Thyroid gland (tissue), 4 donors: ENCODE measurements at regions not wholly inside any gene's neighbourhood (a gene's known extent, or its start where the extent isn't known, plus 50 kb on each side); places are given as distances from the start of the nearest gene placed in this dataset.

ENCODE experiments used
- DNase-seq, 2 donors: peaks; one replicate each; pipeline ENCODE4 v3.0.0-alpha.2; 2019
- H3K27ac ChIP-seq, 3 donors: fragments of 200-600 bp; sonication (generic); 1 replicate in 2 of 3; 2 replicates in 1 of 3; pipeline ENCODE4 v1.5.1; 2016 to 2019; ENCODE audit warnings: mild to moderate bottlenecking in 1 of 3, moderate library complexity in 1 of 3
- H3K27me3 ChIP-seq: fragments of 200-600 bp; sonication (generic); one replicate; pipeline ENCODE4 v1.5.1; 2019
- H3K36me3 ChIP-seq, 2 donors: fragments of 200-600 bp; sonication (generic); one replicate each; pipeline ENCODE4 v1.5.1; 2016 to 2019
- H3K4me1 ChIP-seq, 2 donors: fragments of 200-600 bp; sonication (generic); one replicate each; pipeline ENCODE4 v1.5.1; 2017 to 2019
- H3K4me3 ChIP-seq, 3 donors: fragments of 200-600 bp; sonication (generic); replicated peaks in 1 of 3; 1 replicate in 2 of 3; 2 replicates in 1 of 3; pipeline ENCODE4 v1.5.1; 2016; ENCODE audit warnings: mild to moderate bottlenecking in 1 of 3
- H3K9me3 ChIP-seq: fragments of 200-600 bp; sonication (generic); one replicate; pipeline ENCODE4 v1.5.1; 2017
- CTCF ChIP-seq, 6 experiments: fragments of 200-600 bp in 3 of 6; fragments of 450-650 bp in 3 of 6; sonication (generic) in 3 of 6; IDR thresholded peaks; one replicate each; pipeline ENCODE4 v1.5.1; 2016 to 2019; ENCODE audit warnings: antibody characterized with exemption in 6 of 6, mild to moderate bottlenecking in 2 of 6, inconsistent platforms in 1 of 6, moderate library complexity in 1 of 6
- POLR2A ChIP-seq, 2 donors: fragments of 450-650 bp; IDR thresholded peaks; one replicate each; pipeline ENCODE4 v1.6.1; 2017; ENCODE audit warnings: antibody characterized with exemption in 2 of 2, mild to moderate bottlenecking in 2 of 2, moderate library complexity in 1 of 2
- WGBS, 2 donors: methylation state at CpG; one replicate each; pipeline ENCODE4 v1.1.5; 2017; 5-methylcytosine and 5-hydroxymethylcytosine counted together
- intact Hi-C: fragments of 100-400 bp; cut with DNase I; formaldehyde crosslinking; loops from one replicate; pipeline ENCODE4 v1.15.1; 2023

GRCh38 chr5:101678481-101679193 is 617.4 kb downstream of the SLCO4C1 start:
- intact Hi-C loops, result no loop called here
- no peak for TF ChIP-seq POLR2A (IDR thresholded peaks at IDR 0.05)
- TF ChIP-seq CTCF (IDR thresholded peaks at IDR 0.05), result peak; percentile 71 to 92 (median 82)
- no peak overlapping the region for H3K27ac ChIP-seq
- H3K36me3 ChIP-seq, result no peaks in the 10 kb centered on the region
- peaks cover 0 to 3% of the 10 kb centered on the region in 2 donors for H3K4me1 ChIP-seq
- DNase-seq, result peak; percentile 61 to 68
- H3K4me3 ChIP-seq, result no peak overlapping the region
- 10 to 13% methylated on average over 7 of the region's 7 CpGs for WGBS, 2 donors
- H3K27me3 ChIP-seq, result no peaks in the 10 kb centered on the region
- H3K9me3 ChIP-seq, result no peaks in the 10 kb centered on the region

- H3K27ac ChIP-seq, result no peak overlapping the region
- no peaks in the 10 kb centered on the region for H3K9me3 ChIP-seq
- intact Hi-C loops, result no loop called here
- H3K4me3 ChIP-seq, result no peak overlapping the region
- no peak for TF ChIP-seq POLR2A (IDR thresholded peaks at IDR 0.05)
- TF ChIP-seq CTCF (IDR thresholded peaks at IDR 0.05), result no peak
- H3K36me3 ChIP-seq, result no peaks in the 10 kb centered on the region
- no peak for DNase-seq
- WGBS, 2 donors, result 62 to 68% methylated on average over 5 of the region's 5 CpGs
- H3K4me1 ChIP-seq, result peaks cover 0 to 3% of the 10 kb centered on the region in 2 donors
- H3K27me3 ChIP-seq, result no peaks in the 10 kb centered on the region
Observed at GRCh38 chr5:101677961-101678360, 618.1 kb downstream of the SLCO4C1 start.

- WGBS, 2 donors, result 81 to 92% methylated on average over 2 of the region's 2 CpGs
- Histone ChIP-seq H3K4me3 (no peak overlapping the region), H3K27ac (no peak overlapping the region), H3K36me3 (no peaks in the 10 kb centered on the region), H3K4me1 (peaks cover 0 to 3% of the 10 kb centered on the region in 2 donors), H3K9me3 (no peaks in the 10 kb centered on the region), H3K27me3 (no peaks in the 10 kb centered on the region)
- intact Hi-C loops, result no loop called here
- no peak for DNase-seq
- TF ChIP-seq CTCF (IDR thresholded peaks at IDR 0.05) (no peak), POLR2A (IDR thresholded peaks at IDR 0.05) (no peak)
Observed at GRCh38 chr5:101676646-101677045, 619.4 kb downstream of the SLCO4C1 start.

GRCh38 chr5:101675510-101676219 is 620.4 kb downstream of the SLCO4C1 start:
- intact Hi-C loops, result no loop called here
- H3K4me1 ChIP-seq, result peaks cover 0 to 3% of the 10 kb centered on the region in 2 donors
- WGBS, 2 donors, result 87 to 88% methylated on average over 4 of the region's 4 CpGs
- no peak overlapping the region for H3K4me3 ChIP-seq
- DNase-seq, result no peak
- TF ChIP-seq POLR2A (IDR thresholded peaks at IDR 0.05) (no peak), CTCF (IDR thresholded peaks at IDR 0.05) (no peak)
- H3K27ac ChIP-seq, result no peak overlapping the region
- H3K9me3 ChIP-seq, result no peaks in the 10 kb centered on the region
- H3K27me3 ChIP-seq, result no peaks in the 10 kb centered on the region
- H3K36me3 ChIP-seq, result no peaks in the 10 kb centered on the region

GRCh38 chr5:101673120-101673519 is 623.0 kb downstream of the SLCO4C1 start:
- TF ChIP-seq CTCF (IDR thresholded peaks at IDR 0.05) (no peak), POLR2A (IDR thresholded peaks at IDR 0.05) (no peak)
- intact Hi-C loops, result no loop called here
- Histone ChIP-seq H3K9me3 (no peaks in the 10 kb centered on the region), H3K36me3 (no peaks in the 10 kb centered on the region), H3K27me3 (no peaks in the 10 kb centered on the region), H3K4me3 (no peak overlapping the region), H3K4me1 (no peaks in the 10 kb centered on the region), H3K27ac (no peak overlapping the region)
- no peak for DNase-seq
- WGBS, 2 donors, result 66 to 76% methylated on average over 5 of the region's 5 CpGs
